ENCODE measurements at regions not wholly inside any gene's neighbourhood (a gene's known extent, or its start where the extent isn't known, plus 50 kb on each side); places are given as distances from the start of the nearest gene placed in this dataset.

DNA sequence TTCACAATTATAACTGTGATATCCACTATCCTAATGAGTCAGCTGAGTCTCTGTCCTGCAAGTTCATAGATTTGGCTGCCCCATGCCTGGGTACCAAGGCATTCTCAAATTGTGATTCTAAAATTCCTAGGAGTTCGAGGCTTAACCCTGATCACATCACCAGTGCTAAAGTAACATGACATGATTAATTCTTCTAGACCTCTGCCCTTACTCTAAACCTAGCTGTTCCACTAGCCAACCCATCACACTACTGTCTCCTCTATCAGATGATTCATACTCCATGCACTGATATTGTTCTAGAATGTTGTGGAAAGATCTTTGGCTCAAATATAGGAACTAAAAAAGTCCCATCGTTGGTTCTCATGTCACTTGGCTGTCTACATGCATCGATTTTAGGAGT lies 487.6 kb downstream of the PIK3C3 start:
- BruUV-seq (replicated peaks), result no TSS peak
- DNase-seq, result no peak
- H3K36me3 Mint-ChIP-seq (ENCODE audit: insufficient read depth, unreplicated experiment), result peaks cover 4% of the 10 kb centered on the region
- no peak overlapping the region for H3K4me3 Mint-ChIP-seq (ENCODE audit: unreplicated experiment)
- TF ChIP-seq CTCF (IDR thresholded peaks at IDR 0.05; ENCODE audit: insufficient read depth in 1 of 2, low read depth in 1 of 2, low read length in 1 of 2, severe bottlenecking in 1 of 2, unreplicated experiment in 1 of 2), result no peak
- Histone ChIP-seq H3K36me3 (ENCODE audit: control insufficient read depth, insufficient read depth, low read length) (no peaks in the 10 kb centered on the region), H3K27me3 (replicated peaks; ENCODE audit: control insufficient read depth, insufficient read depth, low read length) (no peaks in the 10 kb centered on the region), H3K9me3 (no peaks in the 10 kb centered on the region), H3K4me3 (ENCODE audit: low read depth, low read length) (no peak overlapping the region), H3K4me1 (no peaks in the 10 kb centered on the region)
- H3K27me3 Mint-ChIP-seq (ENCODE audit: insufficient read depth, unreplicated experiment), result no peaks in the 10 kb centered on the region
- CTCF ChIA-PET, result no interaction called here
- H3K4me1 Mint-ChIP-seq (ENCODE audit: low read depth, unreplicated experiment), result no peaks in the 10 kb centered on the region
- H3K9me3 Mint-ChIP-seq (ENCODE audit: unreplicated experiment), result no peaks in the 10 kb centered on the region
- no peak overlapping the region for H3K27ac Mint-ChIP-seq (ENCODE audit: unreplicated experiment)
- intact Hi-C loops (cut with micrococcal nuclease; ENCODE audit: unreplicated experiment), result no loop called here
- POLR2A ChIA-PET, result no interaction called here

GRCh38 chr18:42444349-42444748 lies 489.3 kb downstream of the PIK3C3 start:
- H3K4me1 ChIP-seq, result no peaks in the 10 kb centered on the region
- H3K4me3 Mint-ChIP-seq (ENCODE audit: unreplicated experiment), result no peak overlapping the region
- H3K4me1 Mint-ChIP-seq (ENCODE audit: low read depth, unreplicated experiment), result no peaks in the 10 kb centered on the region
- no peaks in the 10 kb centered on the region for H3K9me3 ChIP-seq
- H3K36me3 ChIP-seq (ENCODE audit: control insufficient read depth, insufficient read depth, low read length), result no peaks in the 10 kb centered on the region
- no peak overlapping the region for H3K4me3 ChIP-seq (ENCODE audit: low read depth, low read length)
- DNase-seq, result no peak
- CTCF ChIA-PET, result no interaction called here
- no peak for TF ChIP-seq CTCF (IDR thresholded peaks at IDR 0.05; ENCODE audit: insufficient read depth in 1 of 2, low read depth in 1 of 2, low read length in 1 of 2, severe bottlenecking in 1 of 2, unreplicated experiment in 1 of 2)
- intact Hi-C loops (cut with micrococcal nuclease; ENCODE audit: unreplicated experiment), result no loop called here
- no peak overlapping the region for H3K27ac Mint-ChIP-seq (ENCODE audit: unreplicated experiment)
- H3K27me3 Mint-ChIP-seq (ENCODE audit: insufficient read depth, unreplicated experiment), result no peaks in the 10 kb centered on the region
- peaks cover 10% of the 10 kb centered on the region for H3K9me3 Mint-ChIP-seq (ENCODE audit: unreplicated experiment)
- BruUV-seq (replicated peaks), result no TSS peak
- POLR2A ChIA-PET, result no interaction called here
- H3K36me3 Mint-ChIP-seq (ENCODE audit: insufficient read depth, unreplicated experiment), result peaks cover 4% of the 10 kb centered on the region
- no peaks in the 10 kb centered on the region for H3K27me3 ChIP-seq (replicated peaks; ENCODE audit: control insufficient read depth, insufficient read depth, low read length)

GRCh38 chr18:42445359-42445758 lies 490.3 kb downstream of the PIK3C3 start:
- POLR2A ChIA-PET, result no interaction called here
- intact Hi-C loops (cut with micrococcal nuclease; ENCODE audit: unreplicated experiment), result no loop called here

More at GRCh38 chr18:42445359-42445758, 490.3 kb downstream of the PIK3C3 start:
- no peak for TF ChIP-seq CTCF (IDR thresholded peaks at IDR 0.05; ENCODE audit: insufficient read depth in 1 of 2, low read depth in 1 of 2, low read length in 1 of 2, severe bottlenecking in 1 of 2, unreplicated experiment in 1 of 2)
- H3K36me3 ChIP-seq (ENCODE audit: control insufficient read depth, insufficient read depth, low read length), result no peaks in the 10 kb centered on the region
- no peaks in the 10 kb centered on the region for H3K27me3 Mint-ChIP-seq (ENCODE audit: insufficient read depth, unreplicated experiment)
- BruUV-seq (replicated peaks), result no TSS peak
- CTCF ChIA-PET, result no interaction called here
- H3K4me3 ChIP-seq (ENCODE audit: low read depth, low read length), result no peak overlapping the region
- H3K9me3 ChIP-seq, result no peaks in the 10 kb centered on the region
- no peak overlapping the region for H3K27ac Mint-ChIP-seq (ENCODE audit: unreplicated experiment)
- H3K4me1 ChIP-seq, result no peaks in the 10 kb centered on the region
- no peaks in the 10 kb centered on the region for H3K27me3 ChIP-seq (replicated peaks; ENCODE audit: control insufficient read depth, insufficient read depth, low read length)
- peaks cover 4% of the 10 kb centered on the region for H3K36me3 Mint-ChIP-seq (ENCODE audit: insufficient read depth, unreplicated experiment)
- DNase-seq, result no peak
- peaks cover 10% of the 10 kb centered on the region for H3K9me3 Mint-ChIP-seq (ENCODE audit: unreplicated experiment)
- H3K4me3 Mint-ChIP-seq (ENCODE audit: unreplicated experiment), result no peak overlapping the region
- no peaks in the 10 kb centered on the region for H3K4me1 Mint-ChIP-seq (ENCODE audit: low read depth, unreplicated experiment)
